DLD1 (cell line): ENCODE measurements at regions not wholly inside any gene's neighbourhood (a gene's known extent, or its start where the extent isn't known, plus 50 kb on each side); places are given as distances from the start of the nearest gene placed in this dataset.

Experiments
- in situ Hi-C: cut with HindIII; loops from 2 replicates; pipeline ENCODE4 v1.10.0; 2017; ENCODE audit warnings: low sequenced_read_pairs

DNA sequence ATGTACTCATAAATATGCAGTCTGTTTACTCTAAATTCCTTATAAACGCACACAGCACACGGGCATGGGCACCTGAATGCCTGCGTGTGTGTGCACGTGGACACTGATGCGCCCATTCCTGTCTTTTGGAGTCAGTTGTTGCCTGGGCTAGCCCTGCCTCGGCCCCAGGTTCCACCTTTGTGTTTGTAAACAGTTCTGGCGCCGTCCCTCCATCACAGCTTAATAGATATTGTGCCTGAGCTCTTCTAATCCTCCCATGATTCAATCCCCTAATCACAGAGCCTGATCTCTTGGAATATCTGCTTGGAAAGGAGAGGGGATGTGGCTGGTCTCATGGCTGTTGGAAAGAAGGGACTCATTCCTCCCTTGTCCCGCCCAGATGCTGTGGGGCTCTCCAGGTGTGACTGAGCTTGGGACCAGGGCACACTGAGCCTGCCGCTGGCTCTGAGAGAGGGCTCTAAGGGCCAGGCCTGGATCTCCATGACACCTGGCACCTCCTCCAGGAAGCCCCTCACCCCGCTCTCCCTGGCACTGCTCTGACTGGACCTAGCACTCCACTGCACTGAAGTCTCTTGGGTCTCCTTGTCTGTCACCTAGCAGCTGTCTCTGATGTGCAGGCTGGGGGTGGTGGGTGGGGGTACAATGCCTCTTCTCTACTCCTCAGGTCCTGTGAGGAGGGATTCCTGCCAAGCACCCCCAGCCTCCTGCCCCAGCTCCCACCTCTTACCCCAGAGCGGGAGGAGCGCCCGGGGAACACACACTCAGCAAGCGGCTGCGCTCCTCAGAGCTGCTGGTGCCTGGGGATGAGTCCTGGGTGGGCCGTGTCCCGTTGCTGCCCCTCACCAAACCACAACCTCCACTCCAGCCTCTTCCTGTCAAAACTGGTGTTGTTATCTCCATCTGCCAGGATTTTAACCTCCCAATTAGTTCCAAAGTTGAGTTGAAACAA is 181.3 kb downstream of the INHBB start:
- in situ Hi-C loops = no loop called here

DNA sequence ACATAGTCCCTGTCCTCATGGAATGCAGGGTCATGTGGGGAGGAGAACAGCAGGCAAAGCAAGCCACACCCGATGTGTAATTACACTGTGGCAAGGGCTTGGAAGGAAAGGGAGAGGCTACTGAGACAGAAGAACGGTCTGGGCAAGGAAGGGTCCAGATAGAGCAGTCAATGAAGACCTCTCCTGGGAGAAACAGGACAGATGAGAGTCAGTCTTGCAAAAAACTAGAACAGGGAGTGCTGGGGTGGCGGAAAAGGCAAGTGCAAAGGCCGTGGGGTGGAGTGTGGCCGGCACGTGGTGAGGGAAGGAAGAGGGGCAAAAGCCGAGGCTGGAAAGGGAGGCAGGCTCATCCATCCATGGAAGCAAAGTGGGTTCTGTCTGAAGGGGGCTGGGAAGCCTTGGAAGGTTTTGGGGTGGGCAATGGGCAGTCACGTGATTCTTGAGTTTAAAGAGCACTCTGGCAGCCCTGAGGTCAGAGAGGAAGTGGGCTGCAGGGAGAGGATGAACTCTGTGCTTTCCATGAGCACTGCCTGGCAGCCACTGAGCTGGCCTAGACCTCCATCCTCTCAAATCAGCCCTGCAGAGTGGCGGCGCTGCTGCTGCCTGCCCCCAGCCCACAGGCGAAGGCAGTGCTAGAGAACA is 182.2 kb downstream of the INHBB start:
- in situ Hi-C loops = no loop called here

GRCh38 chr2:120528693-120529076 is 182.7 kb downstream of the INHBB start:
- in situ Hi-C loops = no loop called here

- in situ Hi-C loops = no loop called here
Observed at GRCh38 chr2:120530781-120531180, 184.8 kb downstream of the INHBB start.

- in situ Hi-C loops = no loop called here
Observed at GRCh38 chr2:120531365-120531764, 185.4 kb downstream of the INHBB start.

DNA sequence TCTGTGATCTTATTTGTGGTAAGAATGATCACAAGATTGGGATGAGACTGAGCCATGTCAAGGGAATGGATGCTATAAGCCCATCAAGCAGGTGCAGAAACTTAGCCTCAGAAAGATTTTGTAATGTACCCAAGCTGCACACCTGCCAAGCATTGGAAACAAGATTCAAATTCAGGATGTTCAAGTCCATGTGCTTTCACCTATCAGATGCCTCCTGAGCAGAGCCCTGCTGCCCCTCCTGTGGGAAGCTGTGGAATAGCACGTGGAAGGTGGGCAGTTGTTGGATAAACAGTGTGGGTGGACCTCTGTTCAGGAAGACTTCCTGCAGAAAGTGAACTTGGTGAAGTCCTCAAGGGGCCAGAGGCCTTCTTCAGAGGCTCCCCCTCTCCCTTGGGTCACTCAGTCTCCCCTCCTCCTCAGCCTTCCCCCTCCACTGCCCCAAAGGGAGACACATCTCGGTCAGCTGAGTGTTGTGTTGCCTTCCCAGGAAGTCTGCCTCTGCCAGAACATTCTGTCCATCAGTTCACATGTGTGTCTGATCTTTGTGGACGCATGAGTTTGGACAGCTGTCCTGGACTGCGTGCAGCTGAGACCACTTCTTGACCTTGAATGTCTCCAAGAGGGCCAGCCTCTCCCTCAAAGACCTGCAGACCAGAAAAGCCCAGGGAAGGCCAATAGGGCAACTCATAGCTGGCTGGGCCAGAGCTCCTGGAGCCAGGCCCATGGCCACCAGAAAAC is 186.1 kb downstream of the INHBB start:
- in situ Hi-C loops = no loop called here

DNA sequence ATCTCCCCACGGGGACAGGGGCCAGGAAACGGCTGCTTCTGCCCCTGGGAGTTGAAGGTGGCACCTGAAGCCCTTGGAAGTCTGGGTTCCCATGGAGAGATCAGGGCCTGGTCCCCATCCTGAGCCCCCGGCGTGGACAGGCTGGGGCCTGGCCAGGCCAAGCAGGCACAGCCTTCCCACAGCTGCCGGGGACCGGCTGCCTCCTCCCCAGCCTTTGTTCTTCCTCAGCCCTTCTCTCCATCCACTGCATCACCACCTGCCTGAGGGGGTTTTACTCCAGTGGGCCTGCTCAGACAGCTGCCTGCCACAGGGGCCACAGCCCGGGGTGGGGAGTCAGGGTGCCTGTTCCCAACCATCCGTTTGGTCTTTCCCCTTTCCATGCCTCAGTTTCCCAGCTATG is 187.7 kb downstream of the INHBB start:
- in situ Hi-C loops = no loop called here

DNA sequence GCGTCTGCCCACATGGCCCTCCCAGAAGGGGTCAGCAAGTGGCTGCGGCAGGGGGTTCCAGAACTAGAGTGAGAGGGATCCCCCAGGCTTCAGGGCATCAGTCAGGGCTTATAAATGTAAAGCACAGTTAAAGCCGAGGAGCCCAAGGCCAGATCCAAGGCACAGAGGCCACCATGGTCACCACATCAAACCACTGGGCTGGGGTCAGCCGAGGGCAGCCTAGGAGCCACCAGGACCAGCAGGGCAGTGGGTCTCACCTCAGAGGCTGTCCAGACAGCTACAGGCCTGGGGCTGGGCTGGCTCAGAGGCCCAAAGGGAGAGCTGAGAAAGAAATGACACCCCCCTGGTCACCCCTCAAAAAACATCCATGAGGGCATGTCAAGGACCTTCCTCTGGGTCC is 188.5 kb downstream of the INHBB start:
- in situ Hi-C loops = no loop called here

GRCh38 chr2:120535081-120535480 is 189.1 kb downstream of the INHBB start:
- in situ Hi-C loops = no loop called here

DNA sequence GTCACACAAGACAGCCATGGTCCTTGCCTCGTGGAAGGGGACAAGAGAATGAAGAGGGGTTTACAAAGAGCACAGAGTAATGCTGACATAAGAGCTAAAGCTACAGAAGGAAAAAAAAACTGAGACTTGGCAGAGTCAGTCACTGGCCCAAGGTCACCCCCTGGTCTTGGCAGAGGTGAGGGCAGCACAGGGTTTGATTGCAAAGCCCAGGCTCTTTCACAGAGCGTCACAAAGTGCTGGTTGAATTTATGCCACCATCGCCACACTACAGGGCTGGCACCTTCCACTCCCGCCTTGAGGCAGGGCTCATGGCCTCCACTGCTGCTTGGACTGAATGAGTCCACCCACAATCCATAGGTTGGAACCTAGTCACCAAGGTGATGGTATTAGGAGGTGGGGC is 190.2 kb downstream of the INHBB start:
- in situ Hi-C loops = no loop called here

GRCh38 chr2:120538691-120539423 is 192.9 kb downstream of the INHBB start:
- in situ Hi-C loops = no loop called here

DNA sequence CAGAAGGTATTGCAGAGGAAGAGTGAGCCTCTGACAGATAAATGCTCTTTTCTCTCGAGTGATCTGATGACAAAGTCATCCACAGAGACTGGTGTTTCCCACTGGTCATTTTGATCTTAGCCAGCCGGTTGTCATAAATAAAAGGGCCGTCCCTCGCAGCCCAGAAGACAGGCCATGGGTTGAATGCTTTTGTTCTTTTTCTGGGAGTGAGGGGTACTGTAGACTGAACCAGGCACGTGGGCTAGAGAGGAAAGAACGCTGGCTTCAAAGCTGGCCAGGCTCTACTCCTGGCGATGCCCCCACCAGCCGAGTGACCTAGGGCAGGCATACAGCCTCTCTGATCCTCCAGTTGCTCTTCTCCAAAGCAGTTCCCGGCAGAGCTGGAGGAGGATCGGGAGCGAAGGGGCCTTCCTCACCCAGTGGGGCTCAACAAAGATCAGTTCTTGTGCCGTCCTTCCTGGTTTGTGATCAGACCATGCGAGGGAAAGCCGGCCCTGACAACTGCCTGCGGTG is 193.5 kb downstream of the INHBB start:
- in situ Hi-C loops = no loop called here

DNA sequence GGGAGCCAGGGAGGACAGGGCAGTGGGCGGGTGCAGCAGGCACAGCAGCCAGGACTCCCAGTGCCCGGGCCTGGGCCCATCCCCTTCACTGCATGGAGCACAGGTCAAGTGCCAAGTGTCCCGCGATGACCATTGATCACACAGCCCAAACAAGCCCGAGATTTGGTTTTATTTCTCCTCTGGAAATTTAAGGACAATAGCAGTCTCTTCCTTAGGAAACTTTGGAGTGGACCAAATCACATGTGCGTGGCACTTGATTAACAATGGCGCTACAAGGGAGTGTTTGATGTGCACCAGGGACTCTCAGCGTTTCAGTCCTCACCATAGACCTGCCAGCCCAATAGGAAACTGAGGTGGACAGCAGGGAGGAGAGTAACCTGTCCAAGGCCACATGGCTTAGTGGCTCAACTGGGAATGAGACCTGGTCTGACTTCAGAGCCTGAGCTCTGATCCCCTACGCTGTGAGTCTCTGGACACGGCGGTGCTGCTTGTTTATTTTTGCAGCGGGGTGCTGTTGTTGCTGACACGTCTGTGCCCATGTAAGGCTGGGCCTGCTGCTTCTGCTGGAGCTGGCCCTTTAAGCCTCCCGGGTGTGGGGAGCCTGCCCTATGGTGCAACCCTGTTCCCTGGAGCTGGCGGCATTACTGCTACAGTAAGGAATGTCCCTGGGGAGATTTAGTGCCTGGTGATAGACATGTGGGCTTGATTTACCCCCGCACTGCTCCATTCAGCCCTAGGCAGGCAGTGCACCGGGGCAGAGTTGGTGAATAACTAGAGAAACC is 194.2 kb downstream of the INHBB start:
- in situ Hi-C loops = no loop called here

DNA sequence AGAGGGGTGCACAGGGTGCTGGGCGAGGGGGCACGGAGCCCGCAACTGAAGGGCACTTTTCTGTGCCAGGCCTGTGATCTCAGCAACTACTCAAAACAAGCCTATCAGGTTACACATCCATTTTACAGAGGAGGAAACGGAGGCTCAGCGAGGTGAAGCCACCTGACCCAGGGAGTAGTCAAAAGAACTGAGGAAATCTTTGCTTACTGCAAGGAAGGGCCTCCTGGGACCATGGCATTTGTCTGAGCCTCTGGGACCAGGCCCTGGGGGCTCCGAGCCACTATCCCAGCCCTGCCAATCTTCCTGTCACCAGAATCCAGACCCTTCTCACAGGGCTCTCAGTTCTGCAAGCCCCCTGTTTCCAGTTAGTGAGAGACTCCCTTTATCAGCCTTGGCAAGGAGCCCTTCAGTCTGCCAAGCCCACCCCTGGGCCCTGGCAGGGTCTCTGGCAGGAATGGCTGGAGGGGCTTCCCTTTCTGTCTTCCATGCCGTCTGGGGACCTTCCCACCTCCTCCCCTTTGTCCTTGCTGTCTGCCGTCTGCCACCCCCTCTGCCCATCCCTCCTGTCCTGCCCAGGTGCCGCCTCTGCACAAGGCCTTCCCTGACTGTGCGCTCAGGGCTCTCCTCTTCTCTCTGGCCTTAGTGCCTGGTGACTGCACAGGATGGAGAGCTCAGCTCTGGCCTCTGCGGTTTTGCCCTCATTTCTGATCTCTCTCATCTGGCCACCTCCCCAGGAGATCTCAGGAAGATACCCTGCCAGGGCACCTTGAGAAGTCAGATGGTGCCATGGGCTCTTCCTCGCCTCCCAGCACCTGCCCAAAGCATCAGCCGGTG is 194.7 kb upstream of the GLI2 start:
- in situ Hi-C loops = no loop called here

GRCh38 chr2:120541553-120541932 is 194.1 kb upstream of the GLI2 start:
- in situ Hi-C loops = no loop called here

- in situ Hi-C loops = no loop called here
Observed at GRCh38 chr2:120541972-120542670, 193.5 kb upstream of the GLI2 start.

- in situ Hi-C loops = no loop called here
Observed at GRCh38 chr2:120542911-120543527, 192.6 kb upstream of the GLI2 start.

DNA sequence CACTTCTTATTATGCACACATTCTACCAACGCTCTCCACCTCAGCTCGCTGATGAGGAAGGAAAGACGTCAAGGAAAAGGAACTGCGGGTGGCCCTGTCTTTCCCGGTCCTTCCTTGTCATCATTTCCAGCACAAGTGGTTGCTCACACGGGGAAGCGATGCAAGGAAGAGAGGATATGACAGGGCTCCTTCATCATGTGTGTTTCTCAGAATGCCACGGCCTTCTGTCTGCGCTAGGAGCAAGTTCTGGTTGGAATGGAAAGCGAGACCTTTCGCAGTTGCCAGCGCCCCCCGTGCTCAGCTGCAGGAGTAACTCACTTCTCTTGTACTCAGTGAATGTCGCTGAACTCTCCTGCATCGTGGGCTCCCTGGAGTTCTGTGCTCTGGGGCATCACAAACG is 191.8 kb upstream of the GLI2 start:
- in situ Hi-C loops = no loop called here
